ENCODE measurements at regions not wholly inside any gene's neighbourhood (a gene's known extent, or its start where the extent isn't known, plus 50 kb on each side); places are given as distances from the start of the nearest gene placed in this dataset.

DNA sequence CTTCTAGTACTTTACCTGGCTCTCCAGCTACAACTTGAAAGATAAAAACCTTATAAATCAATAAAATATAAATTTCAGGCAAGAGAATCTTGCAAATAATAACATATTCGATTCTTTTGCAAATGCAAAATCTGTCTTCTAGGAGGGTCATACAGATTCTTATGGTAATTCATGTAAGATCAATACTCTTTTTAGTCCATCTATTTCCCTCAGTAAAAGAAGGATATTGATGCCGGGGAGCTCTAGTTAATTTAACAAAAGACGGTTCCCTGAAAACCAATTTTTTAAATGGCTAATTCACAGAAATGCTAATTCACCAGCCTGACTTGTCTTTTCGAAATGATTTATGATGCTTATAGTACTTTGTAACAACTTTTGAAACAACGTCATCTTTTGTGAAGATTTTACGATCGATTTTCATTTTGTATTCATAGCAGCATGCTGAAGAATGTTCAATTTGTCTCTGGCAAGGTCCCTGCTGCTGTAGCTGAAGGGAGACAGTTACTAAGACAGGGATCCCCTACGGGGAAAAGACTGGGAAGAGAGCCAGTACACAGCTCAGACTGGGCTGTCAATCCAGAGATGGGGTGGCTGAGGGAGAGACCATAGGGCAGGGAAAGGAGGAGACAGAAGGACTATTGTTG is 90.6 kb upstream of the SPAG17 start:
- no peak overlapping the region for H3K4me3 Mint-ChIP-seq
- H3K27me3 Mint-ChIP-seq: no peaks in the 10 kb centered on the region
- no peak overlapping the region for H3K27ac Mint-ChIP-seq
- DNase-seq: no peak
- POLR2A ChIA-PET: no interaction called here
- CTCF ChIA-PET: no interaction called here
- H3K36me3 Mint-ChIP-seq: no peaks in the 10 kb centered on the region
- H3K9me3 Mint-ChIP-seq: peaks cover 5% of the 10 kb centered on the region
- intact Hi-C loops (cut with micrococcal nuclease): no loop called here
- no peaks in the 10 kb centered on the region for H3K4me1 Mint-ChIP-seq (ENCODE audit: low read depth)

DNA sequence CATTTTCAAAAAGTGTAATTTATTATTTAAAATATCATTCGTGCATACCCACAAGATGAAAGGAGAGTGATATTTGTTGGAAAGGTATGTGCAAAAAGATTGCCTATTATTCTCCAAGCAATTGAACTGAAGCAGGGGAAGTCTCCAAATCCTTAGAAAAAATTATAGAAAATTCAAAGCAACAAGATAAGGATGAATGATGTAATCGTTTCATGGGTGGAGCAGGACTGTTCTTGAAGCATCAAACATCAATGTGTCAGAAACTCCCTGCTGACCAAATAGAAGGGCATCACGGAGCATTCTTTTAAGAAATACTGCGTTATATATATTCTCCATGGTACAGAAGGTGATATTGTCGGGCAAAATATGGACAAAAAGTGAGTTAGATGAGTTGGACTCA is 87.9 kb upstream of the SPAG17 start:
- intact Hi-C loops (cut with micrococcal nuclease): no loop called here

DNA sequence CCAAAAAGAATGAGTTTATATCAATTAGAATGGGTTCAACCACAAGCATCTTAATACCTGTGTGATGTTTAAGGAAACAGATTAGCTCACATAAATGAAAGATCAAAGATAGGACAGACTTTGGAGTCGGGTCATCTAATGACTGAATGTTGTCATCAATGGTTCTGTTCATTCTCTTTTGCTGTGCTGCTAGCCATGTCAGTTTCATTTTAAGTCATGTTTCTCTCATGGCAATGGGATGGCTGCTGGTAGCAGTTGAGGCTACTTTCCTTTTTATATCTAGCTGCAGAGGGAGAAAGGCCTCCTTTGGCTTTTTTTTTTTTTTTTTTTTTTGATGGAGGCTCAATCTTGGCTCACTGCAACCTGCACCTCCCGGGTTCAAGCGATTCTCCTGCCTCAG is 86.9 kb upstream of the SPAG17 start:
- no peak overlapping the region for H3K4me3 Mint-ChIP-seq
- H3K36me3 Mint-ChIP-seq: no peaks in the 10 kb centered on the region
- peaks cover 1% of the 10 kb centered on the region for H3K9me3 Mint-ChIP-seq
- ChIA-PET CTCF (no interaction called here), POLR2A (no interaction called here)
- no peaks in the 10 kb centered on the region for H3K4me1 Mint-ChIP-seq (ENCODE audit: low read depth)
- H3K27ac Mint-ChIP-seq: no peak overlapping the region
- intact Hi-C loops (cut with micrococcal nuclease): no loop called here
- no peak for DNase-seq
- H3K27me3 Mint-ChIP-seq: no peaks in the 10 kb centered on the region

More for the DNA sequence above, 87.9 kb upstream of the SPAG17 start:
- POLR2A ChIA-PET: no interaction called here
- Mint-ChIP-seq H3K9me3 (peaks cover 5% of the 10 kb centered on the region), H3K4me3 (no peak overlapping the region), H3K27ac (no peak overlapping the region), H3K36me3 (no peaks in the 10 kb centered on the region), H3K4me1 (ENCODE audit: low read depth) (no peaks in the 10 kb centered on the region), H3K27me3 (no peaks in the 10 kb centered on the region)
- DNase-seq: no peak
- CTCF ChIA-PET: no interaction called here

DNA sequence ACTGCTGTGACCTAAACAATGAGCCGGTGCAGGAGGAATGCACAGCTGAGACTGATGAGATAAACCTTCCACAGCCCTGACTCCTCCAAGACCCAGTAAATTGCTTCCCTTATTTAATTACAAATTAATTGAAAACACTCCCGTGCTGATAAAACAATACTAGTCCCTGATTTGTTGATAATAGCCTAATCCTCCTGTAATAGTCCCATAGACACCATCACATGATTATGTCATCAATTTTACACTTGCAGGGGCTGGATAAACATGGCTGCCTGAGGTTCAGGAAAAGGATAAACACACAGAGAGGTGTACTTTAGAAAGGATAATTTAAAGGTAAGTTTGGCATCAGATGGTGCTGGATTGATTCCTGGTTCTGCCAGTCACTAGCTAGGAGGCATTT is 84.6 kb upstream of the SPAG17 start:
- no peak for DNase-seq
- H3K27ac Mint-ChIP-seq: no peak overlapping the region
- H3K4me3 Mint-ChIP-seq: no peak overlapping the region
- H3K9me3 Mint-ChIP-seq: no peaks in the 10 kb centered on the region
- no peaks in the 10 kb centered on the region for H3K36me3 Mint-ChIP-seq
- no peaks in the 10 kb centered on the region for H3K4me1 Mint-ChIP-seq (ENCODE audit: low read depth)
- ChIA-PET CTCF (no interaction called here), POLR2A (no interaction called here)
- no peaks in the 10 kb centered on the region for H3K27me3 Mint-ChIP-seq
- intact Hi-C loops (cut with micrococcal nuclease): no loop called here

DNA sequence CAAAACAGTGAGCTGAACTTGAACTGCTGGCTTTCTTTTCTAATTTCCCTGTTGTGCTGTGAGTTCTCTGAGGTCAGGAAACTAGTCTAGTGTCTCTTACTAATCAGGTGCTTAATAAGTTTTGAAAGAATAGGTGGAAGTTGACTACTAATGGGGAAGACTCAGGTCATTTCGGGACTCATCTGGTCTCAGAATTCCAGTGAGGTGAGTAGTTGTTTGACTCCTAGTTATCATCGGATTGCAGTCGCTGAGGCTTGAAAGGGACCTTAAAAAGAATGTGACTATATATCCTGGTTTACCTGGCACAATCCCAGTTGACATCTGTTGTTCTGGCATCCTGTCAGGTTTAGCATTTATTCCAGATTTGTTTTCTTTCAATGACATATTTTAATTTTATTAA is 81.4 kb upstream of the SPAG17 start:
- Mint-ChIP-seq H3K36me3 (no peaks in the 10 kb centered on the region), H3K4me3 (no peak overlapping the region), H3K27ac (no peak overlapping the region), H3K9me3 (no peaks in the 10 kb centered on the region), H3K4me1 (ENCODE audit: low read depth) (no peaks in the 10 kb centered on the region), H3K27me3 (no peaks in the 10 kb centered on the region)
- intact Hi-C loops (cut with micrococcal nuclease): no loop called here
- DNase-seq: no peak
- ChIA-PET CTCF (no interaction called here), POLR2A (no interaction called here)

DNA sequence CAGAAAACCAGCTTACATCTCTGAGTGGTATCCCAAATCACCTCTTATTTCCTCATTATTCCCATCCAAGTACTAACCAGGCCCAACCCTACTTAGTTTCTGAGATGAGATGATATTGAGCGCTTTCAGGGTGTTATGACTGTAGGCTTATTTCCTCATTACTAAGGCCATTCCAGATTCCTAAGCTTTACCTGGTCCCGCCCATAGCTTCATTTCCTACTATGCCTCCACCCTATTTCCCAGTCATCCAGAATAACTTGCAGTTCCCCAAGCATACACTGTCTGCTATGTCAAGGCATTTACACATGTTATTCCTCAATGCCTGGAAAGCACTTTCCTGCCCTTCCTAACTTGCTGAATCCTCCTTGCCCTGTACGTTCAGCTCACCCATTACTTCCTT is 79.3 kb upstream of the SPAG17 start:
- CTCF ChIA-PET: no interaction called here
- no peaks in the 10 kb centered on the region for H3K4me1 Mint-ChIP-seq (ENCODE audit: low read depth)

DNA sequence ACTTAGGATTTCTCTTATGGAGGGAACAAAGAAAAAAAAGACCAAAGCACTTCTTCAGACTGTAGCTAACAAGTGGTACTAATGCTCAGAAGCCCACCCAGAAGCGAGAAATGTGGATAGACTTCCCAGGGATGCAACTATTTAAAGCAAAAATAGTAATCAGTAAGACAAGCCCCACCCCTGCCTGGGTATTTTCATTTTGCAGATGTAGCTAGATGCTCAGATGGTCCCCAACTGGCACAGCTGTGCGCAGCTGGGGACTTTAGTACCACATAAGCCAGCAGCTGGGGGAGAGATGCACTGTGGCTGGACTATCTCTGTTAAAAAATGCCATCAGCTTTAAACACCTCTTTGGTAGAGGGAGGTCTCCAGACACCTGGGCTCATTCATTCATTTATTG is 77.8 kb upstream of the SPAG17 start:
- H3K4me3 Mint-ChIP-seq: no peak overlapping the region
- POLR2A ChIA-PET: no interaction called here
- H3K36me3 Mint-ChIP-seq: no peaks in the 10 kb centered on the region
- no peak overlapping the region for H3K27ac Mint-ChIP-seq
- no peaks in the 10 kb centered on the region for H3K4me1 Mint-ChIP-seq (ENCODE audit: low read depth)
- H3K27me3 Mint-ChIP-seq: no peaks in the 10 kb centered on the region
- CTCF ChIA-PET: no interaction called here
- no peak for DNase-seq
- intact Hi-C loops (cut with micrococcal nuclease): no loop called here
- H3K9me3 Mint-ChIP-seq: no peaks in the 10 kb centered on the region

More for the DNA sequence above, 79.3 kb upstream of the SPAG17 start:
- no peak overlapping the region for H3K4me3 Mint-ChIP-seq
- no peak for DNase-seq
- POLR2A ChIA-PET: no interaction called here
- no peaks in the 10 kb centered on the region for H3K27me3 Mint-ChIP-seq
- intact Hi-C loops (cut with micrococcal nuclease): no loop called here
- H3K9me3 Mint-ChIP-seq: no peaks in the 10 kb centered on the region
- no peaks in the 10 kb centered on the region for H3K36me3 Mint-ChIP-seq
- H3K27ac Mint-ChIP-seq: no peak overlapping the region

DNA sequence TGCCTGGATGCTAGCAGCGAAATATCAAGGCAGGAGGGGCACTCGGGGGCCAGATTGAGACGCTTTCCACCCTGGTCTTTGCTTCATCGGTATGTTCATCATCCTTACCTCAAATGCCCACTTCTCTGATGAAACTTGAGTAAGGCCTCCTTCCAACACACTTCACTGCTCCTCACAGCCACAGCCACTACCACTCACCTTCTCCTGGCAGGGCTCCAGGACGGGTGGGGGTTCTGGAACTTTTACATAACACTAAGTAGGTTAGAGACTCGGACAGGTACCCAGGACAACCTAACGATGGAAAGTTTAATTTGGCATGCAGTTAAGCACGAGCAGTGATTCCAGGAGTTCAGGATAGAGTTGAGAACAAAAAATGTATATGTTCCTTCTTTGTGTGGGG is 73.9 kb upstream of the SPAG17 start:
- POLR2A ChIA-PET: no interaction called here
- H3K9me3 Mint-ChIP-seq: no peaks in the 10 kb centered on the region

DNA sequence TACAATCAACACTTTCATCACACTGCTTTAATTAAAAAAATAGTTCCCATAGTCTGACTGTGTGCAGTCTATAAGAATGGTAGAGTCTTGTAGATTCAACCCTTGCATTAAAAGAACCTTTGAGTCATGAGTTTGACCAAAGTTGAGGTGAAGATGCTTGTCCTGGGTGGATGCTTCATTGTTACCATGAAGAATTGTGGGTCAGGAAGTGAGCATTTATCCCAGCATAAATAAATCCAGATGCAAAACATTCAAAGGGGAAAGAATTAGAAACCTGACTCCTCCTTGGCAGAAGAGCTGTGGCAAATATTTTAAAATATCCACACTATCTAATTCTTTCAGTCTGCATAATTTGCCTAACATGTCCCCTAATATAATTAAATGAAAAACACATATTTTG is 72.9 kb upstream of the SPAG17 start:
- Mint-ChIP-seq H3K4me1 (ENCODE audit: low read depth) (no peaks in the 10 kb centered on the region), H3K36me3 (no peaks in the 10 kb centered on the region), H3K9me3 (no peaks in the 10 kb centered on the region), H3K4me3 (no peak overlapping the region), H3K27ac (no peak overlapping the region), H3K27me3 (peaks cover 2% of the 10 kb centered on the region)
- POLR2A ChIA-PET: no interaction called here
- DNase-seq: no peak
- CTCF ChIA-PET: no interaction called here
- intact Hi-C loops (cut with micrococcal nuclease): no loop called here

More for the DNA sequence above, 73.9 kb upstream of the SPAG17 start:
- CTCF ChIA-PET: no interaction called here
- DNase-seq: no peak
- Mint-ChIP-seq H3K27ac (no peak overlapping the region), H3K4me3 (no peak overlapping the region), H3K27me3 (no peaks in the 10 kb centered on the region), H3K36me3 (no peaks in the 10 kb centered on the region), H3K4me1 (ENCODE audit: low read depth) (no peaks in the 10 kb centered on the region)
- intact Hi-C loops (cut with micrococcal nuclease): no loop called here

DNA sequence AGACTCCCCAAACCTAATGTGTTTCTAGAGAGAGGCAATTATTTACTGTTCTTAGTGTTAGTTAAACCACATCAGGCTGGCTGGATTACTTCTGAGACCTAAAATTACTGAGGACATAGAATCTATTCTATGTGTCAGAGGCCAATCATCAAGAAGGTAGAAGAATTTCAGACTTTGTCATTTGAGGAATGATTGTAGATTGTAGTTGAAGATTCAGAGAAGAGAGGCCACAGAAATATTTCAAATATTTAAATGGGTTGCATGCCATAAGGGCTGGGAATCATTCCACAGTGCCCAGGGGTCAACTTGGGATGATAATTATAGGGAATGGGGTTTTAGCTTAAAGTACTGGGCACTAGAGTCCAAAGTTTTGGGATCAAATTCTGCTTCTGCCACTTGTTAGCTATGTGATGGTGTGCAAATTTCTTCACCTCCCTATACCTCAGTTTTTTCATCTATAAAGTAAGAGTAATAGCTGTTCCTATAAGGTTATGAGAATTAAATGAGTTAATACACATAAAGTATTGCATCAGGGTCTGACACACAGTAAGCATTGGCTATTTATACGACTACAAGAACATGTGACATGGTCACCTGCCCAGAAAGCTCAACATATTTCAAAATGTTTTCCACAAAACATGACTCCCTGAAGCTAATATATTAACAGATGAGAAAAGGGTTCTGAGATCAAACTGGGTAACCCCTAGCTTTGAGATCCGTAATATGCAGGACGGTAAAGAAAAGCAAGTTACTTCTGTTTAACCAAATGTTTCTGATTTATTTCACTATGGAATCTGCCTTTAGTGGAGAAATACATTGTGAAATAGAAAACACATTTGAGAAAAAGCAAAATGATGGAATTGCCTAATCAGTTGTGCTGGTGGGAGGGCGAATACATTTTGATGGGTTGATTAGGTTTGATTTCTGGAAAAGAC is 69.7 kb upstream of the SPAG17 start:
- intact Hi-C loops (cut with micrococcal nuclease): no loop called here
- Mint-ChIP-seq H3K27ac (no peak overlapping the region), H3K9me3 (no peaks in the 10 kb centered on the region), H3K36me3 (no peaks in the 10 kb centered on the region), H3K27me3 (peaks cover 2% of the 10 kb centered on the region), H3K4me3 (no peak overlapping the region), H3K4me1 (ENCODE audit: low read depth) (no peaks in the 10 kb centered on the region)
- CTCF ChIA-PET: no interaction called here
- DNase-seq: no peak
- POLR2A ChIA-PET: no interaction called here

DNA sequence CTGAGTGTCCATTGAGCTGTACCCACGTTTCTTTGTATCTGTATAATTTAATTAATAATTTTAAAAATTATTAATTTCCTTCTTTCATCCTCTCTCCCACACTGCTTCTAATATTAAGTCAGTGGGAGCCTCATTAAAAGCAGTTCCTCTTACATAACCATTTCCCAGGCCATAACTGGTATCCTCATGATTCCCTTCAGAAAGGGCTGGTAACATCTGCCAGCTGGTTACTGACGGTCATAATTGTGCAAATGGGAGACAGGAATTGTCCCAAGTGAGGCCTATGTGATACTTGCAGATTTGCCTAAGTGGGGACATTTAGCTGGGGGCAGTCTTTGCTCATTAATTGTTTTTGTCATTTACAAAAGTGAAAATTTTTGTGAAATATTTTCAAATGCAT is 69.0 kb upstream of the SPAG17 start:
- ChIA-PET POLR2A (no interaction called here), CTCF (no interaction called here)
- H3K36me3 Mint-ChIP-seq: no peaks in the 10 kb centered on the region
- no peaks in the 10 kb centered on the region for H3K9me3 Mint-ChIP-seq
- no peaks in the 10 kb centered on the region for H3K4me1 Mint-ChIP-seq (ENCODE audit: low read depth)
- H3K27me3 Mint-ChIP-seq: peaks cover 2% of the 10 kb centered on the region
- DNase-seq: no peak
- no peak overlapping the region for H3K27ac Mint-ChIP-seq
- no peak overlapping the region for H3K4me3 Mint-ChIP-seq
- intact Hi-C loops (cut with micrococcal nuclease): no loop called here

DNA sequence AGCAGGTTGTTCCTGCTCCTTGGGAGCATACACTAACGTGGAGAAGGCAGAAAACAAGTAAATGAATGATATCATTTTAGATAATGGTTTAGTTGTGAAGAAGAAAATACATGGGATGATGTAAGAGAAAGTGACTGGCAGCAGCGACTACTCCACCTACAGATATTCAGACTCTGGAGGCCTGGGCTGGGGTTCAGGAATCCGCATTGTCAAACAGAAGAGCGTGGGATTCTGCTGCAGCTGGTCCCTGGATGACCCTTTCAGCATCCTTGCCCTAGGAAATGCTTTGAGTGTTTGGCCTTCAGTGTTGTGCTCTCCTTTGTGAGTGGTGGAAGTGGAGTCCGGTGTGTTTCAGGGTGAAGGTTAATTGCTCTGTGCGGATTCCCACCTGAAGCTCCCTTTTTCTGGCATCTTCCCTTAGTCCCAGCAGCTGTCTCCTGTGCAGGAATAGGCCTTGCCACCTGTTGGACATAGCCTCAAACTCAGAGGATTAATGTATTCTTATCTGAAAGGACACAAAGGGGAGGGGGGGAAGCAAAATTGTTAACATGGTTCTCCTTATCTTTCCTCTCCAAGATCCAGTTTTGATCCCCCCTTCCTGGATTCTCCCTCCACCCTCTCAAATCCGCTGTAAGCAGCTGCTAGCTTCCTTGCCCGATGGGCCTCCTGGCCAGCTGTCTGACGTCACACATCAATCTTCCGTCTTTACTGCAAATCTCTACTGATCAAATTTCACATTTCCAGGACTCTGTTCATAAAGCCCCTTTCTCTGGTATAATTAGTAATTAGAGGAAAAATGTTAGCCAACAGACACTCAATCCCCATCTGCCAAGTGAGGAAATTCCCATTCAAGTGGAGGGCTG is 68.3 kb upstream of the SPAG17 start:
- H3K9me3 Mint-ChIP-seq: no peaks in the 10 kb centered on the region
- CTCF ChIA-PET: no interaction called here
- peaks cover 2% of the 10 kb centered on the region for H3K27me3 Mint-ChIP-seq
- POLR2A ChIA-PET: no interaction called here
- intact Hi-C loops (cut with micrococcal nuclease): no loop called here
- no peaks in the 10 kb centered on the region for H3K4me1 Mint-ChIP-seq (ENCODE audit: low read depth)
- H3K36me3 Mint-ChIP-seq: no peaks in the 10 kb centered on the region
- DNase-seq: no peak
- no peak overlapping the region for H3K4me3 Mint-ChIP-seq
- no peak overlapping the region for H3K27ac Mint-ChIP-seq
